ENCODE measurements at regions not wholly inside any gene's neighbourhood (a gene's known extent, or its start where the extent isn't known, plus 50 kb on each side); places are given as distances from the start of the nearest gene placed in this dataset.

DNA sequence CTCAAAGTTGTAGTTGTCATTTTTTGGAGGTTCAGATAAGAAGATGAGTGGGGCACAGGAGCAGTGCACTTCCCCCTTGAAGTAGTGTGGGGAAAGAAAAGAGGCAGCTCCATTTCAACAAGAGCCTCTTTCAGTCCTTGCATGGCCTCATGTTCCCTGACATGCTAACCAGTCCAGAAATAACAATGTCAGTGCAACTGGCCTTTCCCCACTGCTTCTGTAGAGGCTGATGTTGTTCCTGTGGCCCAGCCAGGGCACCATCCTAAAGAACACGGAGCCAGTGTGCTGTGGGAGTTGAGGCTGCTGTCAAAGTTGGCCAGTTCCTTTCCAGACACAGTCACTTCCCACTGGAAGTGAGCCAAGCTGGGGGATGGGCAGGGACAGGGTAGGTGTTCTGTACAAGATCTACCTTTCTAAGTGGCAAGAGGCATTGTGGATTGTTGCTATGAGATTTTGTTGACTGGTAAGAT lies 77.7 kb upstream of the SLC38A2 start:
- H3K9ac ChIP-seq (ENCODE audit: low read length) = no peak overlapping the region
- no peaks in the 10 kb centered on the region for H3K79me2 ChIP-seq (replicated peaks; ENCODE audit: insufficient read depth, low read length)
- no peak overlapping the region for H2AFZ ChIP-seq (ENCODE audit: low read depth, low read length)
- no peaks in the 10 kb centered on the region for H3K9me2 ChIP-seq (ENCODE audit: insufficient read depth, low read length)
- no peaks in the 10 kb centered on the region for H3K27me3 ChIP-seq (ENCODE audit: insufficient read depth, low read depth, low read length)
- no peaks in the 10 kb centered on the region for H3F3A ChIP-seq (ENCODE audit: insufficient read depth, low read length, poor library complexity, severe bottlenecking)
- no peak overlapping the region for H3K4me3 ChIP-seq (ENCODE audit: low read length)
- H3K27ac ChIP-seq (ENCODE audit: low read length) = no peak overlapping the region
- H3K36me3 ChIP-seq (ENCODE audit: insufficient read depth, low read length) = no peaks in the 10 kb centered on the region
- H3K4me2 ChIP-seq (ENCODE audit: low read length) = no peak overlapping the region
- TF ChIP-seq EZH2 (IDR thresholded peaks at IDR 0.05; ENCODE audit: borderline replicate concordance, insufficient read depth, low read length, poor library complexity, severe bottlenecking) = no peak
- TF ChIP-seq EP300 (conservative IDR thresholded peaks at IDR 0.05; ENCODE audit: poor library complexity, severe bottlenecking) = no peak
- no peak for TF ChIP-seq TAF1 (IDR thresholded peaks at IDR 0.05; ENCODE audit: low read depth)
- no peak for TF ChIP-seq POLR2AphosphoS5 (IDR thresholded peaks at IDR 0.05)
- no peak for TF ChIP-seq REST (IDR thresholded peaks at IDR 0.05; ENCODE audit: borderline replicate concordance)
- no peak for TF ChIP-seq SMC3 (conservative IDR thresholded peaks at IDR 0.05; ENCODE audit: poor library complexity)
- TF ChIP-seq RAD21 (conservative IDR thresholded peaks at IDR 0.05) = no peak
- TF ChIP-seq MXI1 (conservative IDR thresholded peaks at IDR 0.05; ENCODE audit: poor library complexity, severe bottlenecking) = no peak
- TF ChIP-seq, protein P1, sequence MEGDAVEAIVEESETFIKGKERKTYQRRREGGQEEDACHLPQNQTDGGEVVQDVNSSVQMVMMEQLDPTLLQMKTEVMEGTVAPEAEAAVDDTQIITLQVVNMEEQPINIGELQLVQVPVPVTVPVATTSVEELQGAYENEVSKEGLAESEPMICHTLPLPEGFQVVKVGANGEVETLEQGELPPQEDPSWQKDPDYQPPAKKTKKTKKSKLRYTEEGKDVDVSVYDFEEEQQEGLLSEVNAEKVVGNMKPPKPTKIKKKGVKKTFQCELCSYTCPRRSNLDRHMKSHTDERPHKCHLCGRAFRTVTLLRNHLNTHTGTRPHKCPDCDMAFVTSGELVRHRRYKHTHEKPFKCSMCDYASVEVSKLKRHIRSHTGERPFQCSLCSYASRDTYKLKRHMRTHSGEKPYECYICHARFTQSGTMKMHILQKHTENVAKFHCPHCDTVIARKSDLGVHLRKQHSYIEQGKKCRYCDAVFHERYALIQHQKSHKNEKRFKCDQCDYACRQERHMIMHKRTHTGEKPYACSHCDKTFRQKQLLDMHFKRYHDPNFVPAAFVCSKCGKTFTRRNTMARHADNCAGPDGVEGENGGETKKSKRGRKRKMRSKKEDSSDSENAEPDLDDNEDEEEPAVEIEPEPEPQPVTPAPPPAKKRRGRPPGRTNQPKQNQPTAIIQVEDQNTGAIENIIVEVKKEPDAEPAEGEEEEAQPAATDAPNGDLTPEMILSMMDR (IDR thresholded peaks at IDR 0.05; ENCODE audit: poor library complexity, severe bottlenecking) = no peak
- no peaks in the 10 kb centered on the region for H4K20me1 ChIP-seq (ENCODE audit: insufficient read depth)
- no peaks in the 10 kb centered on the region for H3K9me3 ChIP-seq (ENCODE audit: low read length)

GRCh38 chr12:46449856-46450255 lies 77.3 kb upstream of the SLC38A2 start:
- H3K27me3 ChIP-seq (ENCODE audit: insufficient read depth, low read depth, low read length) = no peaks in the 10 kb centered on the region
- no peaks in the 10 kb centered on the region for H3K36me3 ChIP-seq (ENCODE audit: insufficient read depth, low read length)
- H3K4me2 ChIP-seq (ENCODE audit: low read length) = no peak overlapping the region
- TF ChIP-seq EP300 (conservative IDR thresholded peaks at IDR 0.05; ENCODE audit: poor library complexity, severe bottlenecking) = no peak
- no peak for TF ChIP-seq EZH2 (IDR thresholded peaks at IDR 0.05; ENCODE audit: borderline replicate concordance, insufficient read depth, low read length, poor library complexity, severe bottlenecking)
- TF ChIP-seq RAD21 (conservative IDR thresholded peaks at IDR 0.05) = no peak
- no peak for TF ChIP-seq SMC3 (conservative IDR thresholded peaks at IDR 0.05; ENCODE audit: poor library complexity)
- no peak for TF ChIP-seq REST (IDR thresholded peaks at IDR 0.05; ENCODE audit: borderline replicate concordance)
- no peak for TF ChIP-seq POLR2AphosphoS5 (IDR thresholded peaks at IDR 0.05)
- no peak for TF ChIP-seq TAF1 (IDR thresholded peaks at IDR 0.05; ENCODE audit: low read depth)
- no peak for TF ChIP-seq MXI1 (conservative IDR thresholded peaks at IDR 0.05; ENCODE audit: poor library complexity, severe bottlenecking)
- TF ChIP-seq, protein P1 (IDR thresholded peaks at IDR 0.05; ENCODE audit: poor library complexity, severe bottlenecking) = no peak
- no peaks in the 10 kb centered on the region for H3K9me3 ChIP-seq (ENCODE audit: low read length)
- H3K79me2 ChIP-seq (replicated peaks; ENCODE audit: insufficient read depth, low read length) = no peaks in the 10 kb centered on the region
- H3K9me2 ChIP-seq (ENCODE audit: insufficient read depth, low read length) = no peaks in the 10 kb centered on the region
- H3K4me3 ChIP-seq (ENCODE audit: low read length) = no peak overlapping the region
- no peaks in the 10 kb centered on the region for H3F3A ChIP-seq (ENCODE audit: insufficient read depth, low read length, poor library complexity, severe bottlenecking)
- no peak overlapping the region for H3K27ac ChIP-seq (ENCODE audit: low read length)
- no peak overlapping the region for H2AFZ ChIP-seq (ENCODE audit: low read depth, low read length)
- H4K20me1 ChIP-seq (ENCODE audit: insufficient read depth) = no peaks in the 10 kb centered on the region
- H3K9ac ChIP-seq (ENCODE audit: low read length) = no peak overlapping the region
